Astrocyte (in vitro differentiated cells and primary cell): ENCODE measurements at regions not wholly inside any gene's neighbourhood (a gene's known extent, or its start where the extent isn't known, plus 50 kb on each side); places are given as distances from the start of the nearest gene placed in this dataset.

Experiments used
- DNase-seq: peaks from one replicate; pipeline ENCODE4 v3.0.0-alpha.2; 2010; ENCODE audit warnings: low read depth
- FAIRE-seq: peaks from 2 replicates; lab custom pipeline; 2011; peaks lifted over from hg19 to GRCh38; lab: Jason Lieb, UNC
- H2AFZ ChIP-seq: 2 replicates; pipeline ENCODE4 v1.6.0; 2012; ENCODE audit warnings: low read depth, low read length, inconsistent platforms
- H3K27ac ChIP-seq: 2 replicates; pipeline ENCODE4 v1.5.1; 2011; ENCODE audit warnings: low read depth, low read length, inconsistent platforms
- H3K27me3 ChIP-seq: 2 replicates; pipeline ENCODE4 v1.6.0; 2011; ENCODE audit warnings: low read length, inconsistent platforms; ENCODE audit not compliant: insufficient read depth
- H3K36me3 ChIP-seq: 2 replicates; pipeline ENCODE4 v1.5.1; 2011; ENCODE audit warnings: low read length, inconsistent platforms; ENCODE audit not compliant: insufficient read depth
- H3K4me1 ChIP-seq: 2 replicates; pipeline ENCODE4 v1.5.1; 2011; ENCODE audit warnings: low read length, inconsistent platforms; ENCODE audit not compliant: insufficient read depth
- H3K4me2 ChIP-seq: 2 replicates; pipeline ENCODE4 v1.6.0; 2012; ENCODE audit warnings: low read length, inconsistent platforms
- H3K4me3 ChIP-seq: 2 replicates; pipeline ENCODE4 v1.5.1; 2011; ENCODE audit warnings: low read depth, mild to moderate bottlenecking, low read length, inconsistent platforms; ENCODE audit not compliant: insufficient read depth
- H3K79me2 ChIP-seq: 2 replicates; pipeline ENCODE4 v1.6.0; 2012; ENCODE audit warnings: mild to moderate bottlenecking, low read length, inconsistent platforms; ENCODE audit not compliant: insufficient read depth
- H3K9ac ChIP-seq: 2 replicates; pipeline ENCODE4 v1.6.0; 2012; ENCODE audit warnings: mild to moderate bottlenecking, low read length, inconsistent platforms
- H3K9me3 ChIP-seq: 2 replicates; pipeline ENCODE4 v1.5.1; 2012; ENCODE audit warnings: low read depth, mild to moderate bottlenecking, low read length, inconsistent platforms; ENCODE audit not compliant: insufficient read depth
- H4K20me1 ChIP-seq: 2 replicates; pipeline ENCODE4 v1.6.0; 2012; ENCODE audit warnings: low read length, inconsistent platforms; ENCODE audit not compliant: insufficient read depth
- H3K27ac Mint-ChIP-seq: one replicate; pipeline ENCODE4 v1.8.0; 2021; ENCODE audit warnings: mild to moderate bottlenecking, mixed read lengths; ENCODE audit not compliant: unreplicated experiment
- H3K27me3 Mint-ChIP-seq: one replicate; pipeline ENCODE4 v1.8.0; 2021; ENCODE audit warnings: low read depth, mixed read lengths; ENCODE audit not compliant: unreplicated experiment
- H3K36me3 Mint-ChIP-seq: one replicate; pipeline ENCODE4 v1.8.0; 2021; ENCODE audit warnings: low read depth, mixed read lengths; ENCODE audit not compliant: unreplicated experiment
- H3K4me1 Mint-ChIP-seq: one replicate; pipeline ENCODE4 v1.8.0; 2021; ENCODE audit warnings: low read depth, mixed read lengths; ENCODE audit not compliant: unreplicated experiment
- H3K4me3 Mint-ChIP-seq: one replicate; pipeline ENCODE4 v1.8.0; 2021; ENCODE audit warnings: mild to moderate bottlenecking, moderate library complexity, mixed read lengths; ENCODE audit not compliant: unreplicated experiment
- H3K9me3 Mint-ChIP-seq: one replicate; pipeline ENCODE4 v1.8.0; 2021; ENCODE audit warnings: mild to moderate bottlenecking, mixed read lengths; ENCODE audit not compliant: unreplicated experiment
- EZH2 ChIP-seq: IDR thresholded peaks from 2 replicates; pipeline ENCODE4 v1.6.1; 2012; ENCODE audit warnings: mild to moderate bottlenecking, low read length, inconsistent platforms; ENCODE audit not compliant: insufficient read depth
- TF ChIP-seq, protein P1 (sequence below): IDR thresholded peaks from 2 replicates; pipeline ENCODE4 v1.5.1; 2011; ENCODE audit warnings: low read depth, mild to moderate bottlenecking, inconsistent platforms, low read length, moderate library complexity; ENCODE audit not compliant: insufficient read depth

DNA sequence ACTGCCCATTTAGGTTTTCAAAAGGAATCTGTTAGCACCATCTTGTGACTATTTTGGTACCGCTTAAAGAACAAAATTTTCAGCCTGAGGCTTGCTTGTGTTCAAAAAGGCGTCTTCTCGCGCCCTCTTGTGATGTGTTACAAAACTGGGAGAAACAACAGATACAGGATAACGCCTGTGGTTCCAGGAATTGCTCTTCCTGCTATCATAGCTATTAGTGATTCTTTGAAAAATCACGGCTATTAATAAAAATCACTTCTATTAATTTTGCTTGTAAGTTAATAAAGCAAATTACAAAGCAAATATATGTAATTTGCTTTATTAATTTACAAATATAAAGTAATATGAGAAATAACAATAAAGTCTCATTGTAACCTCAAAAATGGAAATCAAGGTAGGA is 82.2 kb upstream of the ABCD3 start:
- Mint-ChIP-seq H3K27ac (no peak overlapping the region), H3K27me3 (peaks cover 10% of the 10 kb centered on the region), H3K4me3 (no peak overlapping the region), H3K9me3 (no peaks in the 10 kb centered on the region), H3K4me1 (peaks cover 30% of the 10 kb centered on the region), H3K36me3 (no peaks in the 10 kb centered on the region)
- no peak overlapping the region for H3K4me2 ChIP-seq
- H3K9me3 ChIP-seq = peaks cover 5% of the 10 kb centered on the region
- H3K9ac ChIP-seq = no peak overlapping the region
- no peaks in the 10 kb centered on the region for H4K20me1 ChIP-seq
- FAIRE-seq (peak; percentile 96), DNase-seq (peak; percentile 81)
- H3K27me3 ChIP-seq = no peaks in the 10 kb centered on the region
- no peak overlapping the region for H3K4me3 ChIP-seq
- peaks cover 18% of the 10 kb centered on the region for H3K4me1 ChIP-seq
- H3K27ac ChIP-seq = no peak overlapping the region
- no peaks in the 10 kb centered on the region for H3K36me3 ChIP-seq
- no peak overlapping the region for H2AFZ ChIP-seq
- TF ChIP-seq EZH2 = no peak
- TF ChIP-seq, protein P1, sequence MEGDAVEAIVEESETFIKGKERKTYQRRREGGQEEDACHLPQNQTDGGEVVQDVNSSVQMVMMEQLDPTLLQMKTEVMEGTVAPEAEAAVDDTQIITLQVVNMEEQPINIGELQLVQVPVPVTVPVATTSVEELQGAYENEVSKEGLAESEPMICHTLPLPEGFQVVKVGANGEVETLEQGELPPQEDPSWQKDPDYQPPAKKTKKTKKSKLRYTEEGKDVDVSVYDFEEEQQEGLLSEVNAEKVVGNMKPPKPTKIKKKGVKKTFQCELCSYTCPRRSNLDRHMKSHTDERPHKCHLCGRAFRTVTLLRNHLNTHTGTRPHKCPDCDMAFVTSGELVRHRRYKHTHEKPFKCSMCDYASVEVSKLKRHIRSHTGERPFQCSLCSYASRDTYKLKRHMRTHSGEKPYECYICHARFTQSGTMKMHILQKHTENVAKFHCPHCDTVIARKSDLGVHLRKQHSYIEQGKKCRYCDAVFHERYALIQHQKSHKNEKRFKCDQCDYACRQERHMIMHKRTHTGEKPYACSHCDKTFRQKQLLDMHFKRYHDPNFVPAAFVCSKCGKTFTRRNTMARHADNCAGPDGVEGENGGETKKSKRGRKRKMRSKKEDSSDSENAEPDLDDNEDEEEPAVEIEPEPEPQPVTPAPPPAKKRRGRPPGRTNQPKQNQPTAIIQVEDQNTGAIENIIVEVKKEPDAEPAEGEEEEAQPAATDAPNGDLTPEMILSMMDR = peak; percentile 98
- H3K79me2 ChIP-seq = no peaks in the 10 kb centered on the region

DNA sequence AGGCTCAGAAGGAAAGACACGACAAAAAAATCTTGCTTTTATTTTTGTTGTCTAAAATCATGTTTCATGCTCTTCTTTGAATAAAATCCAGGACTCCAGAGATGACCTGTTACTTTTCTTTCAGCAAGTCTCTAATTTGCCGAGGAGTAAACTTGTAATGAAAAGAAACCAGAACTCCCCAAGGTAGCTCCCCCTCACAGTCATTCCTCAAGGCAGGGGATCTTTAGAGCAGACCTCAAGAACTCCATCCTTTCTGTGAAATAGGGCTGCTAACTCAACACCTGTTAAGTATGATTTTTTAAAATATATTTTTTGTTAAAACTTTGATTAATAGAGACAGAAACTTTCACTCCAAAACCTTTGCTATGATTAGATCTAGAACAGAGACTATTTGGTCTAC is 82.7 kb upstream of the ABCD3 start:
- Mint-ChIP-seq H3K36me3 (no peaks in the 10 kb centered on the region), H3K4me3 (no peak overlapping the region), H3K9me3 (no peaks in the 10 kb centered on the region), H3K27me3 (peaks cover 10% of the 10 kb centered on the region), H3K4me1 (peaks cover 30% of the 10 kb centered on the region), H3K27ac (peak overlapping the region; percentile 87)
- no peaks in the 10 kb centered on the region for H3K36me3 ChIP-seq
- no peak overlapping the region for H3K4me3 ChIP-seq
- H4K20me1 ChIP-seq = no peaks in the 10 kb centered on the region
- DNase-seq (no peak), FAIRE-seq (no peak)
- H3K27me3 ChIP-seq = no peaks in the 10 kb centered on the region
- no peak overlapping the region for H3K4me2 ChIP-seq
- H3K4me1 ChIP-seq = peaks cover 18% of the 10 kb centered on the region
- no peak overlapping the region for H3K27ac ChIP-seq
- H2AFZ ChIP-seq = no peak overlapping the region
- no peak overlapping the region for H3K9ac ChIP-seq
- TF ChIP-seq, protein P1 = no peak
- TF ChIP-seq EZH2 = no peak
- H3K79me2 ChIP-seq = no peaks in the 10 kb centered on the region
- H3K9me3 ChIP-seq = peaks cover 3% of the 10 kb centered on the region

DNA sequence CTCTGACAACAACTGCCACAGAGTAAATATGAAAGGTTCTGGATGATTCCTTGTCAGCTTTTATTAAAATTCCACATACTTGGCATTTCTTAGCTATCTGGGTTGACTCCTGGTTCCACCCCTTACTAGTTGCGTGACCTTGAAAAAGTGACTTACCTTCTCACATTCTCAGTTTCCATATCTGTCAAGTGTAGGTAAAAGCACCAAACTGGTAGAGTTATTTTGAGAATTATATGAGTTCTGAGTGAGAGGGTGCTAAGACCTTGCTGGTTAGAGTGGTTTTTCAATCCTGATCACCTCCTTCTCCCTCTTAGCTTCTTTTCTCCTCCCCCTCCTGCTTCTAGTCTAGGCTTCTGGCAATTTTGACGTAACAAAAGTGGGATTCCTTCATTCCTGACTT is 83.4 kb upstream of the ABCD3 start:
- Histone ChIP-seq H3K4me2 (no peak overlapping the region), H3K36me3 (no peaks in the 10 kb centered on the region), H3K27me3 (no peaks in the 10 kb centered on the region), H3K4me1 (peaks cover 23% of the 10 kb centered on the region), H2AFZ (peak overlapping the region; percentile 37), H3K9me3 (no peaks in the 10 kb centered on the region), H3K9ac (peak overlapping the region; percentile 5), H4K20me1 (no peaks in the 10 kb centered on the region), H3K27ac (no peak overlapping the region), H3K79me2 (no peaks in the 10 kb centered on the region), H3K4me3 (no peak overlapping the region)
- no peak overlapping the region for H3K4me3 Mint-ChIP-seq
- peak; percentile 52 for FAIRE-seq
- no peaks in the 10 kb centered on the region for H3K36me3 Mint-ChIP-seq
- H3K9me3 Mint-ChIP-seq = no peaks in the 10 kb centered on the region
- DNase-seq = no peak
- H3K4me1 Mint-ChIP-seq = peaks cover 28% of the 10 kb centered on the region
- TF ChIP-seq, protein P1 = no peak
- TF ChIP-seq EZH2 = no peak
- H3K27ac Mint-ChIP-seq = peak overlapping the region; percentile 87
- H3K27me3 Mint-ChIP-seq = peaks cover 6% of the 10 kb centered on the region
